HL-60/S4 treated with phorbol 12-myristate 13-acetate at 8.2 ng/mL for 4 days and 3 days (cell line): ENCODE measurements at regions not wholly inside any gene's neighbourhood (a gene's known extent, or its start where the extent isn't known, plus 50 kb on each side); places are given as distances from the start of the nearest gene placed in this dataset.

ENCODE experiments used
- in situ Hi-C: fragments of 300-500 bp; cut with MboI; formaldehyde crosslinking; loops from 2 replicates; pipeline ENCODE4 v1.15.0; 2022; ENCODE audit warnings: low sequenced_read_pairs

- in situ Hi-C loops: no loop called here
Measured at GRCh38 chr13:99863789-99864626, 107.6 kb downstream of the ZIC5 start.

GRCh38 chr13:99862244-99862643, 109.3 kb downstream of the ZIC5 start:
- in situ Hi-C loops: no loop called here

- in situ Hi-C loops: no loop called here
Measured at GRCh38 chr13:99861771-99862170, 109.8 kb downstream of the ZIC5 start.

- in situ Hi-C loops: no loop called here
Measured at GRCh38 chr13:99860745-99861144, 110.8 kb downstream of the ZIC5 start.

- in situ Hi-C loops: no loop called here
Measured at GRCh38 chr13:99859178-99860177, 112.1 kb downstream of the ZIC5 start.

- in situ Hi-C loops: no loop called here
Measured at GRCh38 chr13:99857738-99858137, 113.8 kb downstream of the ZIC5 start.

- in situ Hi-C loops: no loop called here
Measured at GRCh38 chr13:99855526-99856420, 115.8 kb downstream of the ZIC5 start.

- in situ Hi-C loops: no loop called here
Measured at GRCh38 chr13:99854366-99854765, 117.2 kb downstream of the ZIC5 start.

- in situ Hi-C loops: no loop called here
Measured at GRCh38 chr13:99847318-99847750, 124.2 kb downstream of the ZIC5 start.

- in situ Hi-C loops: no loop called here
Measured at GRCh38 chr13:99845161-99845874, 126.2 kb downstream of the ZIC5 start.

- in situ Hi-C loops: no loop called here
Measured at GRCh38 chr13:99844421-99844820, 127.1 kb downstream of the ZIC5 start.

- in situ Hi-C loops: no loop called here
Measured at GRCh38 chr13:99843872-99844271, 127.7 kb downstream of the ZIC5 start.

- in situ Hi-C loops: no loop called here
Measured at GRCh38 chr13:99842405-99842804, 129.2 kb downstream of the ZIC5 start.

- in situ Hi-C loops: no loop called here
Measured at GRCh38 chr13:99836291-99836690, 135.3 kb downstream of the ZIC5 start.

- in situ Hi-C loops: no loop called here
Measured at GRCh38 chr13:99835442-99835841, 136.1 kb downstream of the ZIC5 start.

GRCh38 chr13:99834246-99834645, 137.3 kb downstream of the ZIC5 start:
- in situ Hi-C loops: no loop called here

GRCh38 chr13:99832347-99832746, 139.2 kb downstream of the ZIC5 start:
- in situ Hi-C loops: no loop called here

GRCh38 chr13:99830931-99831330, 140.6 kb downstream of the ZIC5 start:
- in situ Hi-C loops: no loop called here

- in situ Hi-C loops: no loop called here
Measured at GRCh38 chr13:99829593-99830239, 141.9 kb downstream of the ZIC5 start.
